ENCODE measurements at regions not wholly inside any gene's neighbourhood (a gene's known extent, or its start where the extent isn't known, plus 50 kb on each side); places are given as distances from the start of the nearest gene placed in this dataset.

GRCh38 chr5:173757403-173758209 lies 130.5 kb upstream of the CPEB4 start (continued):
- no peak for TF ChIP-seq RNF2 (IDR thresholded peaks at IDR 0.05; ENCODE audit: borderline replicate concordance, low read depth, low read length, missing control alignments, poor library complexity, severe bottlenecking)
- TF ChIP-seq YY1 (IDR thresholded peaks at IDR 0.05; ENCODE audit: low read depth, low read length), result no peak
- no peak for TF ChIP-seq JUND (IDR thresholded peaks at IDR 0.05; ENCODE audit: low read length)
- TF ChIP-seq CHD2 (IDR thresholded peaks at IDR 0.05; ENCODE audit: low read length), result no peak
- TF ChIP-seq POLR2A (IDR thresholded peaks at IDR 0.05; ENCODE audit: control extremely low read depth in 1 of 2, low read depth in 2 of 2, low read length in 2 of 2), result no peak
- TF ChIP-seq TEAD4 (IDR thresholded peaks at IDR 0.05; ENCODE audit: low read depth, low read length), result no peak
